Naive thymus-derived CD4-positive, alpha-beta T cell (primary cell): ENCODE measurements at regions not wholly inside any gene's neighbourhood (a gene's known extent, or its start where the extent isn't known, plus 50 kb on each side); places are given as distances from the start of the nearest gene placed in this dataset.

Experiments used
- ATAC-seq: fragments of 150-1000 bp; cut with Tn5 transposase; 2 replicates; pipeline ENCODE4 v1.10.0; 2021; ENCODE audit warnings: mild to moderate bottlenecking, moderate library complexity
- CTCF ChIA-PET: fragments of 350-600 bp; sonication (Branson Sonifier 250); formaldehyde crosslinking; loops from one replicate; lab custom pipeline; 2021; ENCODE audit warnings: antibody characterized with exemption; lab: Charles Lee
- POLR2A ChIA-PET: fragments of 350-600 bp; sonication (Branson Sonifier 250); formaldehyde crosslinking; loops from one replicate; lab custom pipeline; 2021; ENCODE audit warnings: antibody characterized with exemption, inconsistent platforms; lab: Charles Lee
- DNase-seq, 9 donors: peaks; one replicate each; pipeline versions ENCODE4 v3.0.0 to v3.0.0-alpha.2; 2020 to 2022; ENCODE audit warnings: mixed read lengths in 1 of 9
- H3K27ac ChIP-seq: one replicate; pipeline ENCODE4 v1.7.0; 2013; ENCODE audit warnings: mild to moderate bottlenecking, low read depth, low read length, moderate library complexity
- H3K27me3 ChIP-seq, 2 donors: one replicate each; pipeline ENCODE4 v1.7.0; 2013; ENCODE audit warnings: low read length in 2 of 2, mild to moderate bottlenecking in 2 of 2, moderate library complexity in 2 of 2; ENCODE audit not compliant: control insufficient read depth in 2 of 2, insufficient read depth in 2 of 2
- H3K36me3 ChIP-seq, 3 experiments: 1 replicate in 2 of 3; 2 replicates in 1 of 3; pipeline ENCODE4 v1.7.0; 2013; ENCODE audit warnings: low read length in 3 of 3, mild to moderate bottlenecking in 3 of 3, moderate library complexity in 1 of 3; ENCODE audit not compliant: insufficient read depth in 3 of 3, control insufficient read depth in 2 of 3
- H3K4me1 ChIP-seq, 2 donors: one replicate each; pipeline ENCODE4 v1.7.0; 2013; ENCODE audit warnings: low read length in 2 of 2, mild to moderate bottlenecking in 2 of 2, moderate library complexity in 1 of 2; ENCODE audit not compliant: control insufficient read depth in 2 of 2, insufficient read depth in 2 of 2
- H3K4me3 ChIP-seq: 2 replicates; pipeline ENCODE4 v1.7.0; 2013; ENCODE audit warnings: mild to moderate bottlenecking, low read length
- H3K9me3 ChIP-seq, 3 experiments: 1 replicate in 2 of 3; 2 replicates in 1 of 3; pipeline ENCODE4 v1.7.0; 2013; ENCODE audit warnings: low read length in 3 of 3; ENCODE audit not compliant: control insufficient read depth in 2 of 3
- H3K27ac Mint-ChIP-seq, 9 donors: one replicate each; pipeline ENCODE4 v1.8.0; 2020 to 2022; ENCODE audit warnings: mixed read lengths in 9 of 9, mild to moderate bottlenecking in 8 of 9, moderate library complexity in 5 of 9, inconsistent platforms in 2 of 9
- H3K27me3 Mint-ChIP-seq, 5 donors: one replicate each; pipeline ENCODE4 v1.8.0; 2021 to 2022; ENCODE audit warnings: mixed read lengths in 5 of 5, mild to moderate bottlenecking in 1 of 5
- H3K36me3 Mint-ChIP-seq, 5 donors: one replicate each; pipeline ENCODE4 v1.8.0; 2020 to 2022; ENCODE audit warnings: mixed read lengths in 5 of 5, mild to moderate bottlenecking in 3 of 5, inconsistent platforms in 1 of 5
- H3K4me1 Mint-ChIP-seq, 7 donors: one replicate each; pipeline ENCODE4 v1.8.0; 2020 to 2022; ENCODE audit warnings: mixed read lengths in 7 of 7, mild to moderate bottlenecking in 3 of 7, inconsistent platforms in 1 of 7
- H3K4me3 Mint-ChIP-seq, 10 donors: one replicate each; pipeline ENCODE4 v1.8.0; 2020 to 2022; ENCODE audit warnings: mild to moderate bottlenecking in 10 of 10, mixed read lengths in 10 of 10, moderate library complexity in 6 of 10, inconsistent platforms in 2 of 10
- H3K9me3 Mint-ChIP-seq, 11 donors: one replicate each; pipeline ENCODE4 v1.8.0; 2020 to 2022; ENCODE audit warnings: mixed read lengths in 11 of 11, mild to moderate bottlenecking in 4 of 11, inconsistent platforms in 1 of 11, moderate library complexity in 1 of 11
- intact Hi-C, 2 donors: fragments of 100-400 bp; cut with micrococcal nuclease; formaldehyde crosslinking; loops; one replicate each; pipeline ENCODE4 v1.15.1; 2023

DNA sequence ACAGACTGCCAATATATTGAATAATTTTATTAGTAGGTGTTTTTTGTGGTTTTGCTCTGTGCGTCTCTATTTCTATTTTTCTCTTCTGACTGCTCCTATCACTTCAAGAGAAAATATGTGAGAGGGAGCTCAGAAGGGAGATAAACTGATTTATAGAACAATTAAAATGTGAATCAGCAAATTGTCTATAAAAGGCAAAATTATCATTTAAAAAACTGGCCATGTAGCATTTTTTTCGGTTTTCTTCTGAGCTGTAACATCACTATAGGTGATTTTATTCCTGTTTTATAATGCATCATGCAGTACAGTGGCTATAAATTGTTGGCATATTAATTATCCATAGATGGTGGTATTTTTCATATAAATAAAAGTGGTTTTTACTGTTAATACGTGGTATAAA is 416.5 kb downstream of the DOK5 start:
- Mint-ChIP-seq H3K4me1 (no peaks in the 10 kb centered on the region), H3K27me3 (peaks cover 0 to 20% (median 0%) of the 10 kb centered on the region in 5 donors), H3K4me3 (no peak overlapping the region), H3K36me3 (no peaks in the 10 kb centered on the region), H3K9me3 (peaks cover 0 to 11% (median 0%) of the 10 kb centered on the region in 11 donors), H3K27ac (no peak overlapping the region)
- Histone ChIP-seq H3K4me1 (no peaks in the 10 kb centered on the region), H3K27ac (no peak overlapping the region), H3K27me3 (no peaks in the 10 kb centered on the region), H3K9me3 (no peaks in the 10 kb centered on the region), H3K36me3 (no peaks in the 10 kb centered on the region), H3K4me3 (no peak overlapping the region)
- ChIA-PET POLR2A (no interaction called here), CTCF (no interaction called here)
- intact Hi-C loops, result no loop called here
- no peak for DNase-seq
- no peak for ATAC-seq

DNA sequence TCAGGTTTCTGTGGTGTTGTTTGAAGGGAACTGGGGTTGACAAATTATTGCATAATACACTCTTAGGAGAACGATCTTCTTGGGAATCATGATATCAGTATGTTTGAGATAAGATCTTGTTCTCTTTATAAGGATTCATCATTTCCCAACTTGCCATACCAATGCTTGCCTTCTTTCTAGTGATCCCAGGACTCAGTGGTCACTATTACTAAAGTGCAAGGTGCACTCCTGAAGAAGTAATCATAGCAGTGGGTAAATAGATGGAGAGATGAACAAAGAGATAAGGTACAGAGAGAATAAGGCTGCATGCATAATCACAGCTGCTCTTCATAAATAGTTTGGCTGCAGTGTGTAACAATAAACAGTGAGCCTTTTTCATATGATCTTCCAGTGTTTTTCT is 404.0 kb downstream of the DOK5 start:
- Mint-ChIP-seq H3K9me3 (peaks cover 0 to 15% (median 4%) of the 10 kb centered on the region in 11 donors), H3K4me3 (no peak overlapping the region), H3K36me3 (no peaks in the 10 kb centered on the region), H3K4me1 (no peaks in the 10 kb centered on the region), H3K27me3 (no peaks in the 10 kb centered on the region), H3K27ac (no peak overlapping the region)
- POLR2A ChIA-PET, result no interaction called here
- H3K27ac ChIP-seq, result no peak overlapping the region
- H3K36me3 ChIP-seq, result no peaks in the 10 kb centered on the region
- CTCF ChIA-PET, result no interaction called here
- H3K4me3 ChIP-seq, result no peak overlapping the region
- intact Hi-C loops, result no loop called here
- H3K4me1 ChIP-seq, result no peaks in the 10 kb centered on the region
- H3K9me3 ChIP-seq, result no peaks in the 10 kb centered on the region
- ATAC-seq (no peak), DNase-seq (no peak)
- no peaks in the 10 kb centered on the region for H3K27me3 ChIP-seq

DNA sequence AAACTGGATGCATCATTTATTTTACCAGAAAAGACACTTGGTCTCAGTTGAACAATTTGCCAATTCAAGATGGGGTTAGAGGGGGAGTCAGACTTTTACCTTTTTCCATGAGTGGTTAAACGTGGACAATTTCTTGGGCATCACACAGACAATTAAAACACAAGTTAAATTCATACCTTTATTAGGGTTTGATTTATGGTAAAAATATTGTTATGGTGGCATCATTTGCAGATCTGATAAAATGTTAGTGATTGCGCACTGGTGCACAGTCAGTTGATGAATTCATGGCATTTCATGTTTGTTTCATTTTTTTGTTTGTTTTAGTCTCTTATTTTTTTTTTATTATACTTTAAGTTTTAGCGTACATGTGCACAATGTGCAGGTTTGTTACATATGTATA is 399.9 kb downstream of the DOK5 start:
- Mint-ChIP-seq H3K4me1 (no peaks in the 10 kb centered on the region), H3K9me3 (peaks cover 0 to 16% (median 5%) of the 10 kb centered on the region in 11 donors), H3K36me3 (no peaks in the 10 kb centered on the region), H3K4me3 (no peak overlapping the region), H3K27ac (no peak overlapping the region), H3K27me3 (peaks cover 0 to 5% (median 0%) of the 10 kb centered on the region in 5 donors)
- no peaks in the 10 kb centered on the region for H3K27me3 ChIP-seq
- intact Hi-C loops, result no loop called here
- POLR2A ChIA-PET, result no interaction called here
- no peak overlapping the region for H3K27ac ChIP-seq
- no peak for ATAC-seq
- H3K36me3 ChIP-seq, result no peaks in the 10 kb centered on the region
- H3K4me1 ChIP-seq, result no peaks in the 10 kb centered on the region
- CTCF ChIA-PET, result no interaction called here
- no peak for DNase-seq
- H3K9me3 ChIP-seq, result no peaks in the 10 kb centered on the region
- H3K4me3 ChIP-seq, result no peak overlapping the region

DNA sequence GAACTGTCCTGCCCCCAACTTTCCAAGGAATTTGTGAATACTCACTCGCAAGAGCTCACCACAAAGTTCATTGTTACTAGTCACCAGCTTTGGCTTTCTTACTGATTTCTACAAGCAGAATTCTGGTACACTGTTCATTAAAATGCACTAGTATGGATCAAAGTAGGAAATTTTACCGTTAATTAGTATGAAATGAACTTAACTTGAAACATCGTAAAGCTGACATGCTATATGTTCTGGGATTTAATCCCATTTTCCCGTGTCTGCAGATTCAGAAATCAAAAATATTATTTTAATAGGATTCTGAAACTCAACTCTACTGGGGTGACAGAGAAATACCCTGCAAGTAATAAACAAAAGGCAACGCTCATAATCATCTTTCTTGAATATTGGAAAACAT is 399.3 kb downstream of the DOK5 start:
- ChIA-PET CTCF (no interaction called here), POLR2A (no interaction called here)
- Mint-ChIP-seq H3K27me3 (peaks cover 0 to 5% (median 0%) of the 10 kb centered on the region in 5 donors), H3K36me3 (no peaks in the 10 kb centered on the region), H3K4me1 (no peaks in the 10 kb centered on the region), H3K4me3 (no peak overlapping the region), H3K9me3 (peaks cover 0 to 15% (median 5%) of the 10 kb centered on the region in 11 donors), H3K27ac (no peak overlapping the region)
- Histone ChIP-seq H3K4me3 (no peak overlapping the region), H3K27me3 (no peaks in the 10 kb centered on the region), H3K9me3 (no peaks in the 10 kb centered on the region), H3K27ac (no peak overlapping the region), H3K4me1 (no peaks in the 10 kb centered on the region), H3K36me3 (no peaks in the 10 kb centered on the region)
- intact Hi-C loops, result no loop called here
- no peak for DNase-seq
- no peak for ATAC-seq

DNA sequence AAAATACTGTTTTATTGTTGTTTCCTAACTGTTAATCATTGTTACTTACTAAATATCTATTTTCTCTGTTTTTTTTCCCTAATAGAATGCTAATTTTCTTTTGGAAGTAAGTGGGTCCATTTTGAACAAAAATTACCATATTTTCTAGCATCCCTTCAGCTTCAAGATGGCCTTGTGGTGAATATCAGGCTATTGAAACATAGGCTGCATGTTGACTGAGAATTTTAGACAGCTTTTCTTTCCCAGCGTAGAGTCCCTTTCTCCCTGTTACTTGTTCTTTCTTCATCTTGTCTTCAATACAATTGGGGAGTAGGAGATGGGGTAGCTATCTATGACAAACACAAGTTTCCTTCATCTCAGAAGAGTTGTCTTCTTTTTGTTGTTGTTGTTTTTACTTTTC is 397.0 kb downstream of the DOK5 start:
- ATAC-seq, result no peak
- Mint-ChIP-seq H3K9me3 (peaks cover 0 to 17% (median 0%) of the 10 kb centered on the region in 11 donors), H3K36me3 (no peaks in the 10 kb centered on the region), H3K4me1 (no peaks in the 10 kb centered on the region), H3K4me3 (no peak overlapping the region), H3K27ac (no peak overlapping the region), H3K27me3 (peaks cover 0 to 5% (median 0%) of the 10 kb centered on the region in 5 donors)
- H3K4me1 ChIP-seq, result no peaks in the 10 kb centered on the region
- ChIA-PET CTCF (no interaction called here), POLR2A (no interaction called here)
- H3K27ac ChIP-seq, result no peak overlapping the region
- no peaks in the 10 kb centered on the region for H3K27me3 ChIP-seq
- intact Hi-C loops, result no loop called here
- H3K9me3 ChIP-seq, result no peaks in the 10 kb centered on the region
- no peak for DNase-seq
- H3K4me3 ChIP-seq, result no peak overlapping the region
- H3K36me3 ChIP-seq, result no peaks in the 10 kb centered on the region

DNA sequence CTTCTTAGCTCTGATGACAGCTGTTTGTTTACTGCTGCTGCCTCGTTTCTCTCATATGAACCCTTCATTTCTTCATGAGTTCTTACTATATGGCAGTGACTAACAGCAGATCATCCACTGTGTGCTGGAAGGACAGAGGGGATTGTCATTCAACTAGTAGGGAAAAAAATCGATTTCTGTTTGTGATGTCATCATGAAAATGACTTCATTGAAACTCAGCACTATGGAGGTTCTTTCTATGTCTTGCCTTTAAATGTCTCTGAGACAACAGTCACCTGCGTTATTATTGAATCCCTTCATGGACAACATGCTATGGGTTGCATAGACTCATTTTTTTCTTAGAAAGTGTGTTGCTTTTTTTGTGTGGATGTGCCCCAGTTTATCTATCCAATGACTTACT is 394.4 kb downstream of the DOK5 start:
- Mint-ChIP-seq H3K4me3 (no peak overlapping the region), H3K27me3 (peaks cover 0 to 6% (median 0%) of the 10 kb centered on the region in 5 donors), H3K36me3 (no peaks in the 10 kb centered on the region), H3K9me3 (peaks cover 0 to 7% (median 2%) of the 10 kb centered on the region in 11 donors), H3K27ac (no peak overlapping the region), H3K4me1 (no peaks in the 10 kb centered on the region)
- Histone ChIP-seq H3K4me3 (no peak overlapping the region), H3K27ac (no peak overlapping the region), H3K9me3 (no peaks in the 10 kb centered on the region), H3K4me1 (no peaks in the 10 kb centered on the region), H3K27me3 (no peaks in the 10 kb centered on the region), H3K36me3 (no peaks in the 10 kb centered on the region)
- intact Hi-C loops, result no loop called here
- ATAC-seq (no peak), DNase-seq (no peak)
- ChIA-PET POLR2A (no interaction called here), CTCF (no interaction called here)

DNA sequence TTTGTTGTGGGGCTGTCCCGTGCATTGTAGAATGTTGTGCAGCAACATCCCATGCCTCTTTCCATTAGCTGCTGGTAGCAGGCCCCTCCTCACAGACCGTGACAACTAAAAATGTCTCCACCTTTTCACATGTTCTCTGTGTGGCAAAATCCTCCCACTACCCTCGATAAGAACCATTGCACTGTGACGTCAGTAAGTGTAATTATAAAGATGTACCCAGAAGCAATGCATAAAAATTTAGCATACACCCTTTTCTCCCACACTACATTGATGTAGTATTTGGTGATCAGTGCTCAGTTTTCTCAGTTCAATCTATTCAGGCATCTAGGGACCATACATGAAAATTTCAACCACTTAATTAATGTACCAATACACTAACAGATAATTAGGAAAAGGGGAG is 389.9 kb downstream of the DOK5 start:
- no peak for ATAC-seq
- Histone ChIP-seq H3K4me3 (no peak overlapping the region), H3K27ac (no peak overlapping the region), H3K36me3 (no peaks in the 10 kb centered on the region), H3K4me1 (no peaks in the 10 kb centered on the region), H3K9me3 (no peaks in the 10 kb centered on the region), H3K27me3 (no peaks in the 10 kb centered on the region)
- Mint-ChIP-seq H3K27me3 (peaks cover 0 to 19% (median 5%) of the 10 kb centered on the region in 5 donors), H3K4me1 (no peaks in the 10 kb centered on the region), H3K36me3 (no peaks in the 10 kb centered on the region), H3K4me3 (no peak overlapping the region), H3K27ac (no peak overlapping the region), H3K9me3 (peaks cover 0 to 6% (median 3%) of the 10 kb centered on the region in 11 donors)
- no peak for DNase-seq
- ChIA-PET POLR2A (no interaction called here), CTCF (no interaction called here)
- intact Hi-C loops, result no loop called here
